Immature natural killer cell (primary cell): ENCODE measurements at regions not wholly inside any gene's neighbourhood (a gene's known extent, or its start where the extent isn't known, plus 50 kb on each side); places are given as distances from the start of the nearest gene placed in this dataset.

ENCODE experiments used
- DNase-seq, 3 donors: peaks; one replicate each; pipeline ENCODE4 v3.0.0; 2022; ENCODE audit warnings: mixed read lengths in 1 of 3
- H3K27ac Mint-ChIP-seq, 6 donors: one replicate each; pipeline ENCODE4 v1.8.0; 2020; ENCODE audit warnings: mixed read lengths in 6 of 6, mild to moderate bottlenecking in 5 of 6, inconsistent platforms in 4 of 6, moderate library complexity in 3 of 6
- H3K27me3 Mint-ChIP-seq, 3 donors: one replicate each; pipeline ENCODE4 v1.8.0; 2020 to 2021; ENCODE audit warnings: low read depth in 3 of 3, mild to moderate bottlenecking in 3 of 3, mixed read lengths in 3 of 3, moderate library complexity in 3 of 3, inconsistent platforms in 1 of 3
- H3K36me3 Mint-ChIP-seq, 3 donors: one replicate each; pipeline ENCODE4 v1.8.0; 2020; ENCODE audit warnings: mixed read lengths in 3 of 3, inconsistent platforms in 2 of 3, mild to moderate bottlenecking in 2 of 3
- H3K4me1 Mint-ChIP-seq, 2 donors: one replicate each; pipeline ENCODE4 v1.8.0; 2020; ENCODE audit warnings: inconsistent platforms in 2 of 2, mild to moderate bottlenecking in 2 of 2, mixed read lengths in 2 of 2, moderate library complexity in 1 of 2
- H3K4me3 Mint-ChIP-seq, 5 donors: one replicate each; pipeline ENCODE4 v1.8.0; 2020; ENCODE audit warnings: mild to moderate bottlenecking in 5 of 5, mixed read lengths in 5 of 5, inconsistent platforms in 3 of 5, moderate library complexity in 3 of 5
- H3K9me3 Mint-ChIP-seq, 6 donors: one replicate each; pipeline ENCODE4 v1.8.0; 2020; ENCODE audit warnings: mild to moderate bottlenecking in 6 of 6, mixed read lengths in 6 of 6, inconsistent platforms in 4 of 6, moderate library complexity in 3 of 6

DNA sequence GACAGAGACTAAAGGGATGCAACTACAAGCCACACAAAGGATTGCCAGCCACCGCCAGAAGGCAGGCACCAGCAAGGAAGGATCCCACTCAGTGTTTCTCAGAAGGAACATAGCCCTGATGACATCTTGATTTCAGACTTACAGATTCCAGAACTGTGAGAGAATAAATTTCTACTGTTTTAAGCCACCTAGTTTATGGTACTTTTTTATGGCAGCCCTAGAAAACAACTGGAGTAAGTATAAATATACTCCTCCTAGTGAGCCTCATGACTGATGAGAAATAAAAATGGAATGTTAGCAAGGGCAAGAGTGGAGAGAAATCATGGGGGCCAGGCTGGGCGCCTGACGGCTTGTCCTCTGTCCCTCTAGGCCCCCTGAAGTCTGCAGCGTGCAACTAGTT is 307.3 kb downstream of the PIK3R1 start:
- no peak for DNase-seq
- Mint-ChIP-seq H3K4me1 (no peaks in the 10 kb centered on the region), H3K36me3 (no peaks in the 10 kb centered on the region), H3K4me3 (no peak overlapping the region), H3K27me3 (peaks cover 0 to 7% (median under 1%) of the 10 kb centered on the region in 3 donors), H3K27ac (no peak overlapping the region), H3K9me3 (peaks cover 0 to under 1% (median 0%) of the 10 kb centered on the region in 6 donors)

DNA sequence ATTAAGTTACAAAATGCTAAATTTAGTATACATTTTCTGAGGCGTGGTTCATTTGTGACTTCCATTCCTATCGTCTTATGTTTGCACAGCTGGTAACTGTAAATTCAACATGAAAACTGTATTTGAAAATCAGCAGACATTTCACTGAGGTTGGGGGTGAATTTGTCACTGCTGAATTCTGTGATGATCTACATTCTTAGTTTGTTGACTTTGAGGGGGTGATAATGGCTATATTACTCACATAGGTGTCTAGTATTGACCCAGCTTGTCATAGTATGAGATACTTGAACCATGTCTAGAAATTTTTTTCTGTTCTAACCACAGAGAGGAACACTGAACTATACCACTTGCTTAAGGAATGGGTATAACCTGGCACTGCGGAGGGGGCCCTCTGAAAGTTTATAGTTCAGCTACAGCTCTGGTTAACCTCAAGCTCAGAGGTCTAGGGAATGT is 313.3 kb downstream of the PIK3R1 start:
- no peaks in the 10 kb centered on the region for H3K36me3 Mint-ChIP-seq
- peaks cover 1 to 17% (median 3%) of the 10 kb centered on the region in 3 donors for H3K27me3 Mint-ChIP-seq
- peaks cover 0 to 5% (median under 1%) of the 10 kb centered on the region in 6 donors for H3K9me3 Mint-ChIP-seq
- no peaks in the 10 kb centered on the region for H3K4me1 Mint-ChIP-seq
- H3K27ac Mint-ChIP-seq: no peak overlapping the region
- H3K4me3 Mint-ChIP-seq: no peak overlapping the region
- DNase-seq: no peak

DNA sequence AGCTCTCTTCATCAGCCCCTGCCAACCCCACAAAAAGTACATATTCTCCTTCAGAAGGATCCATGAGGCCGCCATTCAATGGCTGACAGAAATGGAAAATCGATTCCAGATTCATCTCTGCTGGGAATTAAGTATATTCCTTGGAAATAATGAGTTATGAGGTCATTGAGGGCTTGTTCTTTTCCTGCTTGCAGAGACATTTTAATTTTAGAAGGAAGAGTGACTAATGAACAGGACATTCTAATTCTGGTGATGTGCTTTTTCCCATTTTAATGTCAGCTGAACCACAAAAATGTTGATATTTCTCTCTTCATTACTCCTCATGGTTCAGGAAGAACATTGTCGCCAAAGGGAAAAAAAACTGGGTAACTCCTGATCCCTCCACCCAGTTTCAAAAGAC is 314.0 kb downstream of the PIK3R1 start:
- Mint-ChIP-seq H3K27me3 (peaks cover 1 to 19% (median 6%) of the 10 kb centered on the region in 3 donors), H3K4me1 (no peaks in the 10 kb centered on the region), H3K36me3 (no peaks in the 10 kb centered on the region), H3K9me3 (peaks cover 0 to 5% (median under 1%) of the 10 kb centered on the region in 6 donors), H3K27ac (no peak overlapping the region), H3K4me3 (no peak overlapping the region)
- DNase-seq: no peak

DNA sequence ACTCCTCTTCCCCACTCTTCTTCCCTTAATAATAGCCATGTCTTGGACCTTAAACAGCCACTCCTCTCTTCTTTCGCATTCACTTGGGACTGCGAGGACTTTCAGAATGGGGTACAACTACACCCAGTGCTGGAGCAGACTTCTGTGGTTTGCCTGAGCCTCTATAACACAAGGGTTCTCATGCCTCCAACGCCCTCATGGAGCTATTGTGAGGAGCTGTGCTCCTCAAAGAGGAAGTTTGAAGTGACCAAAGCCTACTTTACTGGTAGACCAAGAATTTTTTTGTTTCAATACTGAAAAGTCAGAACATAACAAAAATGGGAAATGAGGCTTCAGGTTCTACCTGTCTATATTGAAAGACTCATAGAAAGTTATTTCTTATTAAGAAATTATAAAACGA is 316.4 kb downstream of the PIK3R1 start:
- no peak overlapping the region for H3K4me3 Mint-ChIP-seq
- no peak overlapping the region for H3K27ac Mint-ChIP-seq
- H3K27me3 Mint-ChIP-seq: peaks cover 5 to 12% (median 6%) of the 10 kb centered on the region in 3 donors
- no peak for DNase-seq
- no peaks in the 10 kb centered on the region for H3K4me1 Mint-ChIP-seq
- no peaks in the 10 kb centered on the region for H3K36me3 Mint-ChIP-seq
- peaks cover 0 to 5% (median under 1%) of the 10 kb centered on the region in 6 donors for H3K9me3 Mint-ChIP-seq

DNA sequence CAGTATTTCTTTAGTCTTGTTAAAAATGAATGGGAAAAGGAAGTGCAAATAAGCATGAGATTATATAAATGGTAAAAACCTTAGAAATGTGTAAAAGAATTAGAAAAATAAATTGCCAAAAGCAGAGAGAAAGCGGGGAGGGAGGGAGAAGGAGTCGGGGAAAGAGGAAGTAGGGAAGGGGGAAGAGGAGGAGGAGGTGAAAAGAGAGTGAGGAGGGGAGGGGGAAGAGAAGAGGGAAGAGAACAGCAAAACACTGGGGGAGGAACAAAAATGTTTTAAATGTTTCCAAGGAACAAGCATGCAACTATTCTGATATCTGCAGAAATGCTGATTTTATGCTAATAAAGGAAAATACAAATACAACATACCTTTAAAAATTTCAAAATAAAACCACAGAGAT is 317.5 kb downstream of the PIK3R1 start:
- Mint-ChIP-seq H3K9me3 (peaks cover 0 to 3% (median under 1%) of the 10 kb centered on the region in 6 donors), H3K36me3 (no peaks in the 10 kb centered on the region), H3K27me3 (peaks cover 5 to 10% (median 6%) of the 10 kb centered on the region in 3 donors), H3K27ac (no peak overlapping the region), H3K4me1 (no peaks in the 10 kb centered on the region), H3K4me3 (no peak overlapping the region)
- no peak for DNase-seq

DNA sequence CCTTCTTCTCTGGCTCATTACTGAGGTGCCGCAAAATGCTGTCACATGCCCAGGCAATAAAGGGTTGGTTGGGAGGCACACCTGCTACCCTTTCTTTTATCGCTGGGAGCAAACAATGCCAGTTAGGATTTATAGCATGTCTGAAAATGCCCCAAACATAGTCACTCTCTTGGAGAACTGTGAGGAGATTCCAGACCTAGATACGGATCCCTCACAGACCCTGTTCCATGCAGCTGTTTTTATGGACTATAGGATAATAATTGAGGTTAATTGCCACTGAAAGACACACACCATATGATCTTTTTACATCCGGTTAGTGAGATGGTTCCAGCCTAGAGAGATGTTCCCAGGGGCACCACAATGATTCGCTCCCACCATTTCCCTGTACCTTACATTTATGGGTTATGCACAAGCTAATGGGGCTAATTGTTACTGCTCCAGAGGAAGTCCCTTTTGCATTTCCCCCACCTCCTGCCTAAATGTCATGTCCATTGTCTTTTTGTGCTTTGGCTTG is 318.1 kb downstream of the PIK3R1 start:
- no peaks in the 10 kb centered on the region for H3K36me3 Mint-ChIP-seq
- no peak overlapping the region for H3K27ac Mint-ChIP-seq
- H3K4me1 Mint-ChIP-seq: no peaks in the 10 kb centered on the region
- no peak for DNase-seq
- no peak overlapping the region for H3K4me3 Mint-ChIP-seq
- peaks cover 7 to 8% (median 8%) of the 10 kb centered on the region in 3 donors for H3K27me3 Mint-ChIP-seq
- no peaks in the 10 kb centered on the region for H3K9me3 Mint-ChIP-seq

DNA sequence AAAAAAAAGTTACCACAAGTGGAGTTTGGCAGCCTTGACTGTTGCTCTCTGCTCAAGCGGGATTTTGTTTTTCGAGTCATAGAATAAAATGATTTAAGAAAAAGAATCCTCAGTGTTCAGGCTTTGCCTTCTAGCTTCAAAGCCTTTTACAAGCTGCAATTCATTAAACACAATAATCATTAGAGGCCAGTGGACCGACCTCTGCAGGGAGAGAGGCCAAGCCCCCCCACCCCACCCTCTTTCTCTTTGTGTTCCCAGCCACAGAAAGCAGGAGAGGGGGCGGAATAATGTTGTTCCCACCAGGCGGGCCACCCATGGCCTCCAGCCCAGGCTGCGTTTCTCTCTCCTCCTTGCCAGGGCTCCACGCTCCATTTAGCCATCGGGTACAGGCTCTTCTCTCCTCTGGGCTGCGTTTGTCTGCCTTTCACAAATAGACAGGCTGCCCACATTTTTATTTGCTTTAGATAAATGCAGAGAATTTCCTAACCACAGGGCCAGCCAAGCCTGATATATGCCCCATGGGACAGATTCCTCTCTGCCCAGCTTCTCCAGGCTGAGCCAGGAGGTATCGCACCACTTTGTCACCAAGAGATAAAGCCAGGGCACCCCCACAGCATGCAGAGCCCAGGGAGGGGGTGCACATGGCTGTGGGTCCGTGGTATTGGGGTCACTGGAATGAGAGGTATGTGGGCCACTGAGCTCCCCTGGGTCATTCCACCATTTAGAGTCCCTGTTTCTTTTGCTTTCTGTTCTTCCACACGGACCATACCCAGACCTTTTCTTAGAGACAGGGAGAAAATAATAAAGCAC is 318.8 kb downstream of the PIK3R1 start:
- no peaks in the 10 kb centered on the region for H3K36me3 Mint-ChIP-seq
- DNase-seq: no peak
- H3K27ac Mint-ChIP-seq: no peak overlapping the region
- H3K4me3 Mint-ChIP-seq: no peak overlapping the region
- H3K4me1 Mint-ChIP-seq: no peaks in the 10 kb centered on the region
- H3K27me3 Mint-ChIP-seq: peaks cover 8 to 11% (median 11%) of the 10 kb centered on the region in 3 donors
- no peaks in the 10 kb centered on the region for H3K9me3 Mint-ChIP-seq

DNA sequence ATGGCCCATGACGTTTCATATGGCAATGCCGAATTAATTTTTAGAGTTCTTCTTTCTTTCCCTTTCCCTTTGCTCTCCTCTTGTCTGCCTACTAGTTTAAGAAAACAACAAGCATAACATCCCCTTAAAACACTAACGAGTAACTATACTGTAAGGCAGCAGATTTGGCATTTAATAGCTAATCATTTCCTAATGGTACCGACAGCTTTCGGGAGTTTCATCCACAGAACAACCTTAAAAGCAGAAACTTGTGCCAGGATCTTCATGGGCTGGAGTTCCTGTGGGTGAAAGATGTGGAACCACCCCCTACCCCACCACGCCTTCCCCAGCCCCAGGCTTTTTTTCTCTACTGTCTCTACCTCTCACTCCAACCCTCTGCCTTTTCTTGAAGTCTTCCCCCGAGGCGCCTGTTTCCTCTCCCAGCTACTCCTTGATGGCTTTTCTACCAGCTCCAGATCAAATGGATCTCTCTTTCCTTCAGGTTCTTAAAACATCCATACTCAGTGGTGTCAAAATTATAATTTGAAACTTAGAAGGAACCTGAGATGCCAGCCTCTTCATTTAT is 319.5 kb downstream of the PIK3R1 start:
- H3K9me3 Mint-ChIP-seq: no peaks in the 10 kb centered on the region
- peaks cover 12 to 13% (median 12%) of the 10 kb centered on the region in 3 donors for H3K27me3 Mint-ChIP-seq
- H3K36me3 Mint-ChIP-seq: no peaks in the 10 kb centered on the region
- H3K4me3 Mint-ChIP-seq: no peak overlapping the region
- no peak for DNase-seq
- H3K27ac Mint-ChIP-seq: no peak overlapping the region
- no peaks in the 10 kb centered on the region for H3K4me1 Mint-ChIP-seq

DNA sequence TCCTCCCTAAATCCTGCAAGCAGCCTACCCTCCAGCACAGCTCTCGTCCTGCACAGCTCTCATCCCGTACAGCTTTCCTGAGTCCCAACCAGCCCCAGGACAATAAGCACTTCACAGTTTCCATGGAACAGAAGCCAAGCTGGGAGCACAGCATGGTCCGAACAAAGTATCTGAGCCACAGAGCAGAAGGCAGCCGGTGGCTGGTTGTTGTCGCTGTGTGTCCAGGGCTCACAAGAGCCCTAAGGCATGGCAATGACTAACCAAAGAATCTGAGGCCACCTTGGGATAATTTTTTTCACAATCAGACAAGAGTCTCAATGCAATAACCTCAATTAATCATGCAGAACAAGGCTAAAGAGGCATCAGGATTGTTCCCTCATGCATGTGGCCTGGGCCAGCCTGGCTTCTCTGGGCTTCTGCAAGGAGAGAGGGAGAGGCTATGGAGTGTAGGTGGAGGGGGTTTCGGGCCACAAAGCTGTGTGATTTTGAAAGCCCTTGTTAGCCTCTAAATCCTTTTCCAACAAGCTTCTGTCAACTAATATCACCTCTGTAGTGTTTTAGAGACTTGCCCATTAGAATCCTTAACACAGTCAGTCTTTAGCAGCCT is 323.4 kb downstream of the PIK3R1 start:
- no peak for DNase-seq
- peaks cover 8 to 17% (median 11%) of the 10 kb centered on the region in 3 donors for H3K27me3 Mint-ChIP-seq
- H3K9me3 Mint-ChIP-seq: no peaks in the 10 kb centered on the region
- H3K36me3 Mint-ChIP-seq: no peaks in the 10 kb centered on the region
- H3K27ac Mint-ChIP-seq: no peak overlapping the region
- no peak overlapping the region for H3K4me3 Mint-ChIP-seq
- no peaks in the 10 kb centered on the region for H3K4me1 Mint-ChIP-seq

DNA sequence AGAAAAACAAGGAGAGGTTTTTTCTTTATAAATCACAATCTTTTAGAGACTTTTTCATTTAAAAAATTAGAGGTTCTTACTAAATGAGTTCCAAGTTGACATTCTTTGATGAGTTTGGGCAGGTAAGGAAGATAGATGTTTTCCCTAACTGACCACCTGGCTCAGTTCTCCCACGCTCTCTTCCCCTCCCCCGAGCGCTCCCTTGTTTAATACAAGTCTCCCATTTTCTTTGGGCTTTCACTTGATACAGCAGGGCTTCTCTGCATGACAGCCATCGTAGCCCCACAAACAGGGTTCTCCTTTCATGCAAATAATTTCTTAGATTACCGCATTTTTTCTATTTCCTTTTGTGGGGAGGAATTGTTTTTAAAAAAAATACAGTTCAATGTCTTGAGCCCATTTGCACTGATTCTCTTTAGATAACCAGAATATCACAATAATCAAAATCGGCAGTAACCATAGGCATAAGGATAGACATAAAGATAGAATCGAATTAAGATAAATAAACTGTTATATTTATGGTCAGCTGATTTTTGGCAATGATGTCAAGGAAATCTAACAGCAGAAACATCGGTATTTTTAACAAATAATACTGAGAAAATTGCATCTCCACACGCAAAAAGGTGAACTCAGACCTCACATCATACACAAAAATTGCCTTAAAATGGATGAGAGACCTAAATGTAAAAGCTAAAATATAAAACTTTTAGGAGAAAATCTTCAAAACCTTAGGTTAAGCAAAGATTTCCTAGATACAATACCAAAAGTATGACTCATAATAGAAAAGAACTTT is 325.4 kb downstream of the PIK3R1 start:
- DNase-seq: no peak
- H3K9me3 Mint-ChIP-seq: no peaks in the 10 kb centered on the region
- H3K27ac Mint-ChIP-seq: no peak overlapping the region
- no peak overlapping the region for H3K4me3 Mint-ChIP-seq
- no peaks in the 10 kb centered on the region for H3K4me1 Mint-ChIP-seq
- H3K36me3 Mint-ChIP-seq: no peaks in the 10 kb centered on the region
- peaks cover 6 to 13% (median 8%) of the 10 kb centered on the region in 3 donors for H3K27me3 Mint-ChIP-seq

DNA sequence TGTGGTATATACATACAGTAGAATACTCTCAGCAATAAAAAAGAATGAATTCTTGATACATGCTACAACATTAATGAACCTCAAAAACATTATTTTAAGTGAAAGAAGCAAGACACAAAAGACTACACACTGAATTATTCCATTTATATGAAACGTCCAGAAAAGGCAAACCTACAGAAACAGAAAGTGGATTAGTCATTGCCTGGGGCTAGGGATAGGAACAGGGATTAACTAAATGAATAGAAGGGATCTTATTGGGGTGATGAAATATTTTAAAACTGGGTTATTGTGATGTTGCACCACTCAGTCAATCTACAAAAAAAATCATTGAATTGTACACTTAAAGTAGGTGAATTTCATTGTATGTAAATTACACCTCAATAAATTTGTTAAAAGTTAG is 326.7 kb downstream of the PIK3R1 start:
- Mint-ChIP-seq H3K4me1 (no peaks in the 10 kb centered on the region), H3K27me3 (peaks cover 6 to 13% (median 8%) of the 10 kb centered on the region in 3 donors), H3K36me3 (no peaks in the 10 kb centered on the region), H3K4me3 (no peak overlapping the region), H3K27ac (no peak overlapping the region), H3K9me3 (no peaks in the 10 kb centered on the region)
- no peak for DNase-seq

DNA sequence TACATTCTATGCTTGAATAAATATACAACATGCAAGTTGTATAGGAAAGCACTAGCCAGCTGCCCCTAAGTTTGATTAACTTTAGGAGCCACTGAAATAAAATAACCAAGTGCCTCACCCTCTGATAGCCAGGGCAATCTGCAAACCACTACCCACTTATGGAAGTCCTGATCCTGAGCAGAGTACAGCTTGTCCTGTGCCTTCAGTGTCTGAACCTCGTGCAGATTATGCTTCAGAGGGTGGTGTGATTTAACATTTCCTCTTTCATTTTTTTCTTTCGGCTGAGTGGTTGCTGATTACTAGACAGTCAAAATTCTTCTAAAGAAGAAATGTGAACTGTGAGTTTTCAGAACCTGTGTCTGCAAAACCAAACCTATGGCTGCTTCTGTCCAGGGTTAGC is 327.7 kb downstream of the PIK3R1 start:
- Mint-ChIP-seq H3K4me1 (no peaks in the 10 kb centered on the region), H3K4me3 (no peak overlapping the region), H3K9me3 (no peaks in the 10 kb centered on the region), H3K36me3 (no peaks in the 10 kb centered on the region), H3K27me3 (peaks cover 6 to 13% (median 7%) of the 10 kb centered on the region in 3 donors), H3K27ac (no peak overlapping the region)
- no peak for DNase-seq

DNA sequence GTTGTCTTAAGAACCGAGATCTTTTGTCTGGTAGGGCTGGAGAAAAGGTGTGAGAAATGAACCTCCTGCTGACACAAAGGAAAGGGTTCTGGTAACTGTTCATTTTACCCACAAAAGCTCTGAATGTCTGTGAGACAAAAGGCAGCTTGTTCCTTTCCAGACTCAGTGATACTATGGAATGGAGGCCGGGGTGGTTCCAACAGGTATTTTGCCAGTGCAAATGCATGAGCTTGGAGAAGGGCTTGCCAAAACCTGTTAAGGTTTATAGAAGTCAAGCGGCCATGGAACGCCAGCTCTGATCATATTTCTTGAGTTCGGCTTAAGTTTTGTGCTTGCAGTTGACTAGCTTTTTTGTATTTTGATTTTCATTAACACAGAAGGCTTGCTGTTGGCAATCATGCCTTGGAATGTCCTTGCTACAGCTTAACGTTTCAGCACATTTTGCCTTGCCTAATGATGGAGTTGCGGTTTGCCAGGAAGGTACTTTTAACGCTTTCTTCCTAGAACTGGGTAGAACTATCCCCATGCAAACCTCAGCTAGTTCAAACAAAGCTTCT is 328.6 kb downstream of the PIK3R1 start:
- no peak for DNase-seq
- Mint-ChIP-seq H3K4me3 (no peak overlapping the region), H3K9me3 (no peaks in the 10 kb centered on the region), H3K27ac (no peak overlapping the region), H3K4me1 (no peaks in the 10 kb centered on the region), H3K27me3 (peaks cover 3 to 9% (median 8%) of the 10 kb centered on the region in 3 donors), H3K36me3 (no peaks in the 10 kb centered on the region)
